OCI-LY7 (cell line): ENCODE measurements at regions not wholly inside any gene's neighbourhood (a gene's known extent, or its start where the extent isn't known, plus 50 kb on each side); places are given as distances from the start of the nearest gene placed in this dataset.

Source experiments
- BruUV-seq: library from RNA; stranded (reverse); fragments of 400-500 nt; replicated peaks from 2 replicates; lab custom pipeline; 2021; lab: Mats Ljungman, UMichigan
- CTCF ChIA-PET: fragments of 300-600 bp; sonication (Branson Sonifier 250); formaldehyde crosslinking; loops from one replicate; lab custom pipeline; 2022; ENCODE audit warnings: antibody characterized with exemption; ENCODE audit not compliant: unreplicated experiment; lab: Charles Lee
- POLR2A ChIA-PET: fragments of 300-600 bp; sonication (Branson Sonifier 250); formaldehyde crosslinking; loops from one replicate; lab custom pipeline; 2022; ENCODE audit warnings: antibody characterized with exemption; lab: Charles Lee
- DNase-seq: peaks from one replicate; pipeline ENCODE4 v3.0.0-alpha.2; 2015; ENCODE audit warnings: low spot score
- H2AFZ ChIP-seq: fragments of 200-600 bp; sonication (generic), shearing (Covaris generic); 2 replicates; pipeline ENCODE4 v1.6.1; 2014; ENCODE audit warnings: mild to moderate bottlenecking, antibody characterized with exemption, low read length, moderate library complexity
- H3K27ac ChIP-seq: fragments of 200-600 bp; sonication (generic); 2 replicates; pipeline ENCODE4 v1.5.1; 2014; ENCODE audit warnings: mixed run types, low read depth, mild to moderate bottlenecking, moderate library complexity, low read length, inconsistent platforms; ENCODE audit not compliant: poor library complexity, severe bottlenecking
- H3K36me3 ChIP-seq: fragments of 200-600 bp; sonication (generic); 2 replicates; pipeline ENCODE4 v1.6.1; 2014; ENCODE audit warnings: mild to moderate bottlenecking, antibody characterized with exemption, low read length, moderate library complexity, mixed read lengths; ENCODE audit not compliant: insufficient read depth
- H3K4me1 ChIP-seq: fragments of 200-600 bp; sonication (generic); 2 replicates; pipeline ENCODE4 v1.5.1; 2014; ENCODE audit warnings: mild to moderate bottlenecking, low read length; ENCODE audit not compliant: insufficient read depth, poor library complexity, severe bottlenecking
- H3K4me2 ChIP-seq: fragments of 200-600 bp; sonication (generic); 2 replicates; pipeline ENCODE4 v1.6.1; 2014; ENCODE audit warnings: mild to moderate bottlenecking, low read length
- H3K4me3 ChIP-seq: fragments of 200-600 bp; sonication (generic); 2 replicates; pipeline ENCODE4 v1.5.1; 2014; ENCODE audit warnings: mild to moderate bottlenecking, low read depth, low read length; ENCODE audit not compliant: poor library complexity, severe bottlenecking
- H3K79me2 ChIP-seq: fragments of 200-600 bp; sonication (generic); 2 replicates; pipeline ENCODE4 v1.6.1; 2016; ENCODE audit warnings: low read depth, mild to moderate bottlenecking, low read length, moderate library complexity, mixed read lengths; ENCODE audit not compliant: insufficient read depth
- H3K9me2 ChIP-seq: fragments of 200-600 bp; sonication (generic); 2 replicates; pipeline ENCODE4 v1.6.1; 2016; ENCODE audit warnings: mild to moderate bottlenecking, low read length, mixed read lengths; ENCODE audit not compliant: insufficient read depth
- H3K9me3 ChIP-seq: fragments of 200-600 bp; sonication (generic); 2 replicates; pipeline ENCODE4 v1.6.1; 2014; ENCODE audit warnings: mild to moderate bottlenecking, mixed run types, low read length, mixed read lengths
- H4K20me1 ChIP-seq: fragments of 200-600 bp; sonication (generic); 2 replicates; pipeline ENCODE4 v1.6.1; 2014; ENCODE audit warnings: mild to moderate bottlenecking, antibody characterized with exemption, low read length, moderate library complexity, mixed read lengths; ENCODE audit not compliant: insufficient read depth
- CTCF ChIP-seq: fragments of 200-600 bp; sonication (generic); conservative IDR thresholded peaks from 2 replicates; pipeline ENCODE4 v1.5.1; 2014; ENCODE audit warnings: mild to moderate bottlenecking, antibody characterized with exemption, low read length, moderate library complexity, mixed read lengths
- EZH2phosphoT487 ChIP-seq: fragments of 200-600 bp; sonication (generic); IDR thresholded peaks from 2 replicates; pipeline ENCODE4 v1.6.1; 2018; ENCODE audit warnings: low read depth, borderline replicate concordance, mild to moderate bottlenecking, mixed run types, antibody characterized with exemption, low read length, moderate library complexity, mixed read lengths
- intact Hi-C: fragments of 100-400 bp; cut with micrococcal nuclease; formaldehyde crosslinking; loops from one replicate; pipeline ENCODE4 v1.10.0; 2022; ENCODE audit not compliant: unreplicated experiment

DNA sequence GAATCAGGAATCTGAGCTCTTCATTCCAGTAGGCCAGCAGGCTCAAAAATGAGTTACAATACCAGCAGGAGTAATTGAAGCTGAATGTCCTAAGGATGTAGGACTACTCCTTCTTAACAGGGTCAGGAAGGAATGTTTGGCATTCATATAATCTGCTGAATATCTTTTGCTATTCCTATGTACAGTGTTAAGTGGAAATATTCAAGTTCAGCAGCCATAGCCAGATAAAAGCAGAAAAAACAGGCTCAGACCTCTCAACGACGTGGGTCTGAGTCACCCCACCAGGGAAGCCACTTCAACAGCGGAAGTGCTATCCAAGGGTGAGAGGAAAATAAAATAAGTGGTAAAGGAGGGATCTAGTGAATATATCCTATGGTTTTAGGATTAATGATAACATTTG, 577.0 kb downstream of the SPOCK3 start:
- CTCF ChIA-PET: no interaction called here
- Histone ChIP-seq H3K27ac (no peak overlapping the region), H3K79me2 (no peaks in the 10 kb centered on the region), H4K20me1 (no peaks in the 10 kb centered on the region), H2AFZ (no peak overlapping the region), H3K9me2 (no peaks in the 10 kb centered on the region), H3K4me2 (no peak overlapping the region), H3K4me3 (no peak overlapping the region), H3K36me3 (no peaks in the 10 kb centered on the region), H3K9me3 (no peaks in the 10 kb centered on the region), H3K4me1 (no peaks in the 10 kb centered on the region)
- no peak for DNase-seq
- TF ChIP-seq EZH2phosphoT487 (no peak), CTCF (no peak)
- POLR2A ChIA-PET: no interaction called here
- BruUV-seq: no TSS peak
- intact Hi-C loops: no loop called here

DNA sequence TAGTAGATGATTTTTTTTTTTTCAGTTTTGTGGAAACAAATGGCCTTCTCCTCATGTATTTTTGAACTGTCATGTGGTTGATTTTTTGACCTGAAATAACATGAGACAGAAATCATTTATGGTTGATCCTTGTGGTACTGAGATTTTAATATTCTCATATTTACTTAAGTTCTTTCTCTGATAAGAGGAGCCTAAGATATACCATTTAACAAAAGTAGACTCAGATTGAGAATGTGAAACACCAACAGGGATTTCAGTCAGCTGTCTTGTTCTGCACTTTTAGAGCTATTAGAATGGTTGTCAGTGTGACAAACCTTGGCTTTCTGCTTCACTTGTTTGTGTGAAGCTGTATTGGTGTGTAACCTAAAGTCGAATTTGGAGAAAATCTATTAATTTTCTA, 575.7 kb downstream of the SPOCK3 start:
- Histone ChIP-seq H3K36me3 (no peaks in the 10 kb centered on the region), H3K4me1 (no peaks in the 10 kb centered on the region), H3K79me2 (no peaks in the 10 kb centered on the region), H3K9me2 (no peaks in the 10 kb centered on the region), H3K4me3 (no peak overlapping the region), H4K20me1 (no peaks in the 10 kb centered on the region), H3K27ac (no peak overlapping the region), H3K9me3 (no peaks in the 10 kb centered on the region), H3K4me2 (no peak overlapping the region), H2AFZ (no peak overlapping the region)
- DNase-seq: no peak
- TF ChIP-seq CTCF (no peak), EZH2phosphoT487 (no peak)
- ChIA-PET CTCF (no interaction called here), POLR2A (no interaction called here)
- BruUV-seq: no TSS peak
- intact Hi-C loops: no loop called here

GRCh38 chr4:166662266-166662843, 571.9 kb downstream of the SPOCK3 start:
- no peaks in the 10 kb centered on the region for H3K79me2 ChIP-seq
- no peaks in the 10 kb centered on the region for H3K9me3 ChIP-seq
- no TSS peak for BruUV-seq
- no peak overlapping the region for H2AFZ ChIP-seq
- peak overlapping the region; percentile 10; the same call in 1 of the 2 replicates for H3K4me2 ChIP-seq
- H3K9me2 ChIP-seq: no peaks in the 10 kb centered on the region
- no peaks in the 10 kb centered on the region for H4K20me1 ChIP-seq
- peak; percentile 10 for DNase-seq
- no peaks in the 10 kb centered on the region for H3K4me1 ChIP-seq
- H3K4me3 ChIP-seq: no peak overlapping the region
- CTCF ChIA-PET: no interaction called here
- no peak for TF ChIP-seq CTCF
- no peak for TF ChIP-seq EZH2phosphoT487
- intact Hi-C loops: no loop called here
- peak overlapping the region; percentile 40 for H3K27ac ChIP-seq
- H3K36me3 ChIP-seq: no peaks in the 10 kb centered on the region
- POLR2A ChIA-PET: interaction anchor here (0.8 kb wide), 1 partner anchor 1101 kb away, joined by 3 read pairs; no protein-coding TSS in a partner anchor
